ENCODE measurements at regions not wholly inside any gene's neighbourhood (a gene's known extent, or its start where the extent isn't known, plus 50 kb on each side); places are given as distances from the start of the nearest gene placed in this dataset.

- H3K36me3 ChIP-seq (ENCODE audit: control insufficient read depth, insufficient read depth, low read length) = no peaks in the 10 kb centered on the region
- Mint-ChIP-seq H3K4me1 (no peaks in the 10 kb centered on the region), H3K27me3 (ENCODE audit: insufficient read depth) (peaks cover 5% of the 10 kb centered on the region), H3K9me3 (no peaks in the 10 kb centered on the region), H3K4me3 (no peak overlapping the region), H3K27ac (no peak overlapping the region), H3K36me3 (ENCODE audit: low read depth) (no peaks in the 10 kb centered on the region)
- no peak overlapping the region for H3K9ac ChIP-seq (ENCODE audit: extremely low read depth, low read length, poor library complexity, severe bottlenecking)
- H3K4me3 ChIP-seq (ENCODE audit: low read length) = no peak overlapping the region
- H3K27me3 ChIP-seq (ENCODE audit: control insufficient read depth, insufficient read depth, low read length, poor library complexity, severe bottlenecking) = no peaks in the 10 kb centered on the region
- no peak for TF ChIP-seq CTCF (conservative IDR thresholded peaks at IDR 0.05)
- H3K4me1 ChIP-seq (ENCODE audit: control insufficient read depth, insufficient read depth, low read length) = no peaks in the 10 kb centered on the region
- DNase-seq = no peak
- no peaks in the 10 kb centered on the region for H3K9me3 ChIP-seq (ENCODE audit: control insufficient read depth, low read length)
- 87 to 100% methylated on average over 1 of the region's 1 CpG for WGBS, 2 experiments (ENCODE audit: insufficient coverage in 1 of 2, insufficient read length in 1 of 2)
- H3K27ac ChIP-seq (ENCODE audit: low read depth, low read length) = no peak overlapping the region
These were observed 317.5 kb upstream of the THRB start for GRCh38 chr3:24812116-24812515.

DNA sequence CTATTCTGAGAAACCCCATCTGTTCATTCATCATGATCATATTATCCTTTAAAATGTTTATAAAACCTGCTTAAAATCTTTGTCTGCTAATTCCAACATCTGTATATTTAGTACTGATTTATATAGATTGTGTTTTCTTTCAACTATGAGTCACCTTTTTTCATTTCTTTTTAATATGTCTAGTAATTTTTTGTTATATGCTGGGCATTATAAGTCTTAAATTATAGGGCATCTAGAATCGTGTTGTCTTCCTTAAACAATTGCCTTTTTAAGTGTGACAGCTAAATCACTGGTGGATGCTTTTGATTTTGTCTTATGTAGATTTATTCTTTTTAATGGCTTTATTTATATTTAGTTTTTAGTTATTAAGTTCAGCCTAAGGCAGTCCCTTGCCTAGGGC lies 323.4 kb upstream of the THRB start:
- no peak overlapping the region for H3K4me3 Mint-ChIP-seq
- 74% methylated on average over 1 of the region's 1 CpG; no CpG with 5 or more reads in 1 of the 2 experiments for WGBS, 2 experiments (ENCODE audit: insufficient coverage in 1 of 2, insufficient read length in 1 of 2)
- no peak for TF ChIP-seq CTCF (conservative IDR thresholded peaks at IDR 0.05)

DNA sequence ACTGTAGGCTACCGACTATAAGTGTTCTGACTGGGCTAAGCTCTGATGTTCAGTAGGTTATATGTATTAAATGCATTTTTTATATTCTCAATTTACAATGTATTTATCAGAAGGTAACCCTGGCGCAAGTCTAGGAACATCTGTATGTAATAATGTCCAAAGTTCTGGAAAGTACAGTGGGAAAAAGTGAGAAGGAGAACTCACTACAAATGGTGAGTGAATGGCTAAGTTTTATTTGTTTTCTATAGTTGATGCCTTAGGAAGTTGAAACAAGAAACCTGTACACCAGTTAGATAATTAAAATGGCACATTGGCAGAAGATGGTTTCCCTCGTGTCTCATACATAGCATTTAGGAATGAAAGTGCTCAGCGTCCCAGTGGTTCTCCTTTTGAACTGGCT lies 333.4 kb upstream of the THRB start:
- no peaks in the 10 kb centered on the region for H3K36me3 ChIP-seq (ENCODE audit: control insufficient read depth, insufficient read depth, low read length)
- Mint-ChIP-seq H3K9me3 (no peaks in the 10 kb centered on the region), H3K27me3 (ENCODE audit: insufficient read depth) (peaks cover 76% of the 10 kb centered on the region), H3K4me1 (peaks cover 8% of the 10 kb centered on the region), H3K36me3 (ENCODE audit: low read depth) (no peaks in the 10 kb centered on the region), H3K4me3 (no peak overlapping the region), H3K27ac (no peak overlapping the region)
- H3K9me3 ChIP-seq (ENCODE audit: control insufficient read depth, low read length) = no peaks in the 10 kb centered on the region
- H3K4me3 ChIP-seq (ENCODE audit: low read length) = no peak overlapping the region
- 93 to 97% methylated on average over 3 to 4 of the region's 4 CpGs for WGBS, 2 experiments (ENCODE audit: insufficient coverage in 1 of 2, insufficient read length in 1 of 2)
- H3K9ac ChIP-seq (ENCODE audit: extremely low read depth, low read length, poor library complexity, severe bottlenecking) = no peak overlapping the region
- H3K27me3 ChIP-seq (ENCODE audit: control insufficient read depth, insufficient read depth, low read length, poor library complexity, severe bottlenecking) = peaks cover 72% of the 10 kb centered on the region
- no peaks in the 10 kb centered on the region for H3K4me1 ChIP-seq (ENCODE audit: control insufficient read depth, insufficient read depth, low read length)
- no peak overlapping the region for H3K27ac ChIP-seq (ENCODE audit: low read depth, low read length)
- no peak for TF ChIP-seq CTCF (conservative IDR thresholded peaks at IDR 0.05)
- DNase-seq = no peak

More for the DNA sequence above, 323.4 kb upstream of the THRB start:
- Histone ChIP-seq H3K9ac (ENCODE audit: extremely low read depth, low read length, poor library complexity, severe bottlenecking) (no peak overlapping the region), H3K36me3 (ENCODE audit: control insufficient read depth, insufficient read depth, low read length) (no peaks in the 10 kb centered on the region), H3K4me1 (ENCODE audit: control insufficient read depth, insufficient read depth, low read length) (no peaks in the 10 kb centered on the region), H3K9me3 (ENCODE audit: control insufficient read depth, low read length) (no peaks in the 10 kb centered on the region), H3K27ac (ENCODE audit: low read depth, low read length) (no peak overlapping the region), H3K27me3 (ENCODE audit: control insufficient read depth, insufficient read depth, low read length, poor library complexity, severe bottlenecking) (no peaks in the 10 kb centered on the region), H3K4me3 (ENCODE audit: low read length) (no peak overlapping the region)
- Mint-ChIP-seq H3K4me1 (no peaks in the 10 kb centered on the region), H3K9me3 (no peaks in the 10 kb centered on the region), H3K27ac (no peak overlapping the region), H3K27me3 (ENCODE audit: insufficient read depth) (peaks cover 3% of the 10 kb centered on the region), H3K36me3 (ENCODE audit: low read depth) (no peaks in the 10 kb centered on the region)
- no peak for DNase-seq

All from endodermal cell (in vitro differentiated cells).